ENCODE measurements at regions not wholly inside any gene's neighbourhood (a gene's known extent, or its start where the extent isn't known, plus 50 kb on each side); places are given as distances from the start of the nearest gene placed in this dataset.

DNA sequence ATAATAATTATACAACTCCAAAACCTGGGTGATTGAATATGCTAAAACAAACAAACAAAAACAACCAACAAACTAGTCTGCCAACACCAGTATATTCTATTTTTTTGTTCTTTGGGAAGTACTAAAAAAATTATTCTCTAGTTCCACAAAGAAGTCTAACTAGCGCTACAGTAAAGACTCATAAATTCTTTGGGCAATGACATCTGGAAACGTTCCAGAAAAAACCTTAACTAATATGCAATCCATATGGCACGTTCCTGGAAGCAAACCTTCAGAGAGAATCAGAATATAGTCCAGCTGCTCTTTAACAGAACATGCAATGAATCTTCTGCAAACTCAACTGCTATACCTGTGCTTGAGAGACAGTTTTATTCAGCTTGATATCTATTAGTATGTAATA lies 500.1 kb downstream of the TRAM1L1 start:
- Histone ChIP-seq H4K8ac (ENCODE audit: low read depth in 2 of 2, low read length in 2 of 2) (no peak overlapping the region), H3K9me1 (ENCODE audit: insufficient read depth, low read length) (no peaks in the 10 kb centered on the region), H4K91ac (ENCODE audit: insufficient read depth, low read depth, low read length) (no peak overlapping the region), H3K18ac (ENCODE audit: low read depth, low read length) (no peak overlapping the region), H3K4ac (ENCODE audit: low read depth, low read length) (no peak overlapping the region), H2AK9ac (replicated peaks; ENCODE audit: low read depth, low read length, poor library complexity) (no peak overlapping the region), H3K4me3 (ENCODE audit: insufficient read depth, low read depth, low read length) (no peak overlapping the region), H2BK120ac (ENCODE audit: low read depth, low read length) (no peak overlapping the region), H4K5ac (ENCODE audit: low read depth, low read length) (no peak overlapping the region), H3K4me2 (ENCODE audit: low read depth, low read length) (no peak overlapping the region), H3K9ac (ENCODE audit: low read depth, low read length) (no peak overlapping the region), H2AK5ac (ENCODE audit: low read depth, low read length) (no peak overlapping the region), H2BK5ac (ENCODE audit: low read depth, low read length, poor library complexity, severe bottlenecking) (no peak overlapping the region), H3K4me1 (ENCODE audit: control insufficient read depth, insufficient read depth, low read length) (no peaks in the 10 kb centered on the region), H3K23ac (ENCODE audit: low read depth, low read length) (no peak overlapping the region), H2BK15ac (ENCODE audit: low read depth, low read length) (no peak overlapping the region), H4K20me1 (ENCODE audit: insufficient read depth, low read length) (no peaks in the 10 kb centered on the region), H3K56ac (ENCODE audit: extremely low read depth, insufficient read depth, low read length) (no peak overlapping the region), H2BK20ac (ENCODE audit: low read depth, low read length) (no peak overlapping the region), H2AFZ (replicated peaks; ENCODE audit: low read length, poor library complexity) (no peak overlapping the region), H3K27me3 (ENCODE audit: control insufficient read depth, insufficient read depth, low read length) (no peaks in the 10 kb centered on the region), H3K14ac (replicated peaks; ENCODE audit: low read depth, low read length) (no peak overlapping the region), H3K9me3 (ENCODE audit: control insufficient read depth, insufficient read depth, low read length) (no peaks in the 10 kb centered on the region), H3K36me3 (ENCODE audit: control insufficient read depth, insufficient read depth, low read length) (no peaks in the 10 kb centered on the region), H3K27ac (ENCODE audit: insufficient read depth, low read length) (no peak overlapping the region), H3K79me1 (ENCODE audit: low read depth in 1 of 2, low read length in 2 of 2) (no peaks in the 10 kb centered on the region)
- no peak for ATAC-seq (ENCODE audit: low read depth)
- no peak for DNase-seq
- dilution Hi-C loops (cut with HindIII; ENCODE audit: low sequenced_read_pairs, unreplicated experiment): no loop called here
- no TSS peak for BruUV-seq (replicated peaks)
- no CpG with 5 or more reads among the region's 3 CpGs for WGBS, 2 experiments (ENCODE audit: extremely low coverage in 2 of 2, insufficient read length in 1 of 2)
- TF ChIP-seq, protein P1, sequence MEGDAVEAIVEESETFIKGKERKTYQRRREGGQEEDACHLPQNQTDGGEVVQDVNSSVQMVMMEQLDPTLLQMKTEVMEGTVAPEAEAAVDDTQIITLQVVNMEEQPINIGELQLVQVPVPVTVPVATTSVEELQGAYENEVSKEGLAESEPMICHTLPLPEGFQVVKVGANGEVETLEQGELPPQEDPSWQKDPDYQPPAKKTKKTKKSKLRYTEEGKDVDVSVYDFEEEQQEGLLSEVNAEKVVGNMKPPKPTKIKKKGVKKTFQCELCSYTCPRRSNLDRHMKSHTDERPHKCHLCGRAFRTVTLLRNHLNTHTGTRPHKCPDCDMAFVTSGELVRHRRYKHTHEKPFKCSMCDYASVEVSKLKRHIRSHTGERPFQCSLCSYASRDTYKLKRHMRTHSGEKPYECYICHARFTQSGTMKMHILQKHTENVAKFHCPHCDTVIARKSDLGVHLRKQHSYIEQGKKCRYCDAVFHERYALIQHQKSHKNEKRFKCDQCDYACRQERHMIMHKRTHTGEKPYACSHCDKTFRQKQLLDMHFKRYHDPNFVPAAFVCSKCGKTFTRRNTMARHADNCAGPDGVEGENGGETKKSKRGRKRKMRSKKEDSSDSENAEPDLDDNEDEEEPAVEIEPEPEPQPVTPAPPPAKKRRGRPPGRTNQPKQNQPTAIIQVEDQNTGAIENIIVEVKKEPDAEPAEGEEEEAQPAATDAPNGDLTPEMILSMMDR (conservative IDR thresholded peaks at IDR 0.05; ENCODE audit: low read depth, low read length): no peak
- TF ChIP-seq NFE2L2 (IDR thresholded peaks at IDR 0.05; ENCODE audit: low read depth, low read length) (no peak), MAZ (IDR thresholded peaks at IDR 0.05; ENCODE audit: borderline replicate concordance, low read depth, low read length) (no peak), BHLHE40 (IDR thresholded peaks at IDR 0.05; ENCODE audit: low read depth, low read length) (no peak)
- intact Hi-C loops (cut with micrococcal nuclease): no loop called here
- ChIA-PET POLR2A (ENCODE audit: unreplicated experiment) (no interaction called here), CTCF (no interaction called here)
- in situ Hi-C loops (cut with MboI; ENCODE audit: low sequenced_read_pairs): no loop called here

Data from IMR-90 (cell line).